Lower lobe of right lung (tissue), 2 donors: ENCODE measurements at regions not wholly inside any gene's neighbourhood (a gene's known extent, or its start where the extent isn't known, plus 50 kb on each side); places are given as distances from the start of the nearest gene placed in this dataset.

Experiments
- ATAC-seq, 2 donors: fragments of 200-7000 bp; cut with Tn5 transposase; one replicate each; pipeline ENCODE4 v1.9.1; 2020 to 2022; ENCODE audit warnings: mild to moderate bottlenecking in 2 of 2, moderate library complexity in 2 of 2
- DNase-seq: peaks from one replicate; pipeline ENCODE4 v3.0.0-alpha.2; 2020
- H3K27ac ChIP-seq: fragments of 200-600 bp; one replicate; pipeline ENCODE4 v1.8.0; 2022
- H3K27me3 ChIP-seq: fragments of 200-600 bp; one replicate; pipeline ENCODE4 v1.8.0; 2022; ENCODE audit warnings: low read depth
- H3K36me3 ChIP-seq: fragments of 200-600 bp; one replicate; pipeline ENCODE4 v1.8.0; 2022; ENCODE audit warnings: mild to moderate bottlenecking
- H3K4me1 ChIP-seq: fragments of 200-600 bp; one replicate; pipeline ENCODE4 v1.8.0; 2022
- H3K4me3 ChIP-seq: fragments of 200-600 bp; one replicate; pipeline ENCODE4 v1.8.0; 2022; ENCODE audit warnings: mild to moderate bottlenecking
- H3K9me3 ChIP-seq: fragments of 200-600 bp; one replicate; pipeline ENCODE4 v1.8.0; 2022
- intact Hi-C: fragments of 100-400 bp; cut with DNase I; formaldehyde crosslinking; loops from one replicate; pipeline ENCODE4 v1.11.0; 2022
- TF ChIP-seq, protein P1 (sequence below): fragments of 200-600 bp; IDR thresholded peaks from one replicate; pipeline ENCODE4 v1.8.0; 2022; ENCODE audit warnings: antibody characterized with exemption, mild to moderate bottlenecking
- donor health status: DM: no; HTN: yes; CAD: no; lungs with severe emphysema.

DNA sequence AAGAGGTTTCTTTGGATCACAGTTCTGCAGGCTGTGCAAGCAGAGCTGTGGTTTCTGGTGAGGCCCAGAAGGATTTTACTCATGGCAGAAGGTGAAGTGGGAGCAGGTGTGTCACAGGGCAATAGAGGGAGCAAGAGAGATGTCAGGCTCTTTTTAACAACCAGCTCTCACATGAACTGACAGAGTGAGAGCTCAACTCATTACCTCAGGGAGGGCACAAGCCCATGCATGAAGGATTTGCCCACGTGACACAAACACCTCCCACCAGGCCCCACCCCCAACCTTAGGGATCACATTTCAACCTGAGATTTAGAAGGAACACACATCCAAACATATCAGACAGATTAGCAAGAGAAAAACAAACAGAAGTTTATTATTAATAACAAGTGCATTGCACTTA lies 470.4 kb downstream of the GALC start:
- DNase-seq (no peak), ATAC-seq (no peak)
- TF ChIP-seq, protein P1, sequence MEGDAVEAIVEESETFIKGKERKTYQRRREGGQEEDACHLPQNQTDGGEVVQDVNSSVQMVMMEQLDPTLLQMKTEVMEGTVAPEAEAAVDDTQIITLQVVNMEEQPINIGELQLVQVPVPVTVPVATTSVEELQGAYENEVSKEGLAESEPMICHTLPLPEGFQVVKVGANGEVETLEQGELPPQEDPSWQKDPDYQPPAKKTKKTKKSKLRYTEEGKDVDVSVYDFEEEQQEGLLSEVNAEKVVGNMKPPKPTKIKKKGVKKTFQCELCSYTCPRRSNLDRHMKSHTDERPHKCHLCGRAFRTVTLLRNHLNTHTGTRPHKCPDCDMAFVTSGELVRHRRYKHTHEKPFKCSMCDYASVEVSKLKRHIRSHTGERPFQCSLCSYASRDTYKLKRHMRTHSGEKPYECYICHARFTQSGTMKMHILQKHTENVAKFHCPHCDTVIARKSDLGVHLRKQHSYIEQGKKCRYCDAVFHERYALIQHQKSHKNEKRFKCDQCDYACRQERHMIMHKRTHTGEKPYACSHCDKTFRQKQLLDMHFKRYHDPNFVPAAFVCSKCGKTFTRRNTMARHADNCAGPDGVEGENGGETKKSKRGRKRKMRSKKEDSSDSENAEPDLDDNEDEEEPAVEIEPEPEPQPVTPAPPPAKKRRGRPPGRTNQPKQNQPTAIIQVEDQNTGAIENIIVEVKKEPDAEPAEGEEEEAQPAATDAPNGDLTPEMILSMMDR: no peak
- Histone ChIP-seq H3K9me3 (no peaks in the 10 kb centered on the region), H3K36me3 (no peaks in the 10 kb centered on the region), H3K27ac (no peak overlapping the region), H3K4me1 (no peaks in the 10 kb centered on the region), H3K27me3 (no peaks in the 10 kb centered on the region), H3K4me3 (no peak overlapping the region)
- intact Hi-C loops: no loop called here

DNA sequence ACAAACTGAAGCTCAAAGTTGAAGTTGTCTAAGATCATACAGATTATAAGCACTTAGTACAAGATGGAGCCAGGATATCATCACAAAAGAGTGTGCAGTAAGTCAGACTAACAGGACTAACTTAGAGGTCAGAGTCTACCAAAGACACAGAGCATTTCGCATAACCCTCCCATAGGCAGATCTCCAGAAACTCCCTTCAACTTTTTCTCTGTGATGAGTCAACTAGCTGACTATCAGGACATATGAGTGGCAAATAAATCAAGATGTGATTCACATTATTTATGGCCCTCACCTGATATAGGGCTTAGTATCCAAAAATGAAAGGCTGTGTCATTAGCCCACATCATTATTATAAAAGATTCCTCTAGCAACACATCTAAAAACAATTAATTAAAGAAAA lies 484.6 kb downstream of the GALC start:
- no peaks in the 10 kb centered on the region for H3K36me3 ChIP-seq
- no peak overlapping the region for H3K27ac ChIP-seq
- no peaks in the 10 kb centered on the region for H3K9me3 ChIP-seq
- intact Hi-C loops: no loop called here
- no peak for ATAC-seq
- H3K27me3 ChIP-seq: no peaks in the 10 kb centered on the region
- no peaks in the 10 kb centered on the region for H3K4me1 ChIP-seq
- TF ChIP-seq, protein P1: no peak
- H3K4me3 ChIP-seq: no peak overlapping the region
- no peak for DNase-seq

DNA sequence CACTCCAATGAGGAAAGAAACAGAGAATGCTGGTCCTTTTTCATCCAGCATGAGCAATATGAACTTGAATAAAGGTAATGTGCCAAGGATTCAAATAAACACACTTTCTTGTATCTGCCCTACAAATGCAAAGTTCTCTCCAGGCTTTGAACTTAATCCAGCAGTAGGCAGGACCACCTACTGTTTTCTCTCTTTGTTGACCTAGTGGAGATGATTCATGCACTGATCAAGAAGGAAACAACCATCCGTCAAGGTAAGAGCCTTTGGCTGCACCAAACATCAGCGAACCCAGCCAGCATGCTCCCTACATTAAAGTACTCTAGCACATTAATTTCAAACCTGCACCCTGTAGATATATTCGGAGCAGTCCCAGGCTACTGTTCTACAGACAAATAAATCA lies 489.3 kb downstream of the GALC start:
- TF ChIP-seq, protein P1: no peak
- no peaks in the 10 kb centered on the region for H3K9me3 ChIP-seq
- no peak for ATAC-seq
- intact Hi-C loops: no loop called here
- no peaks in the 10 kb centered on the region for H3K36me3 ChIP-seq
- H3K4me1 ChIP-seq: no peaks in the 10 kb centered on the region
- no peaks in the 10 kb centered on the region for H3K27me3 ChIP-seq
- no peak overlapping the region for H3K27ac ChIP-seq
- no peak overlapping the region for H3K4me3 ChIP-seq
- no peak for DNase-seq

DNA sequence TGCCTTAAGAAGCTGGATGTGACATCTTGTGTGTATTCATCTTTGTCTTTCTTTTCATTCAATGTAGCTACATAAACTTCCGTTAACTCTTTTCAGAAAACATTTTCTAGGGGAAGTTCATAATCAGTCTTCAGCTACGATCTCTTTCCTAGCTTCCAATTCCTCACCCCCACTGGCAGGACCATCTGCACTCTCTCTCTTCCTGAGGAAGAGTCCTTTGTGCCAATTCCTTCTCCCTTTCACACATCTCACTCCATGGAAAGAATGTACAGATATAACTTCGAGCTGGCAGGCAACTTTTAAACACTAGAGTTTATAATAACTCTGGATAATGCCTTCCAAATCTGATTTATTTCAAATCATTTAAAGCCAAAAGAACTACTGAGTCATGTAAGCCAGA lies 495.7 kb downstream of the GALC start:
- Histone ChIP-seq H3K27me3 (no peaks in the 10 kb centered on the region), H3K9me3 (no peaks in the 10 kb centered on the region), H3K36me3 (no peaks in the 10 kb centered on the region), H3K4me3 (no peak overlapping the region), H3K4me1 (no peaks in the 10 kb centered on the region), H3K27ac (no peak overlapping the region)
- TF ChIP-seq, protein P1: no peak
- DNase-seq: no peak
- intact Hi-C loops: no loop called here
- no peak for ATAC-seq

DNA sequence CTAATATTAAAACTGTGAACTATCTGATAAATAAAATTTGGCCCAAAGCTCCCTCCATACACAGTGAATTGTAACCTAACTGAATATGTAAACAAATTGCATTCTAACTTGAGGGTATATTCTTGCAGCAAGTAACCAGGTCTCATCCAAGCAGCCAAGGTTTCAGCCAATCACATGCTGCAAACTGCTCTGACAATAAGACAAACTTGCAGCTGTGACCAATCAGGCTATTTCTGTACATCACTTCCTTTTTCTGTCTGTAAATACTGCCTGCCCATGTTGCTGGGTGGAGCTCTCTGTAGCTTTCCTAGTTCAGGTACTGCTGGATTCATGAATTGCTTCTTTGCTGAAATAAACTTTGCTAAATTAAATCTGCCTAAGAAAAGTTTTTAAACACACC lies 499.0 kb downstream of the GALC start:
- H3K27ac ChIP-seq: no peak overlapping the region
- no peaks in the 10 kb centered on the region for H3K36me3 ChIP-seq
- ATAC-seq: no peak
- H3K9me3 ChIP-seq: no peaks in the 10 kb centered on the region
- H3K27me3 ChIP-seq: no peaks in the 10 kb centered on the region
- no peak overlapping the region for H3K4me3 ChIP-seq
- no peak for DNase-seq
- intact Hi-C loops: no loop called here
- TF ChIP-seq, protein P1: no peak
- no peaks in the 10 kb centered on the region for H3K4me1 ChIP-seq

DNA sequence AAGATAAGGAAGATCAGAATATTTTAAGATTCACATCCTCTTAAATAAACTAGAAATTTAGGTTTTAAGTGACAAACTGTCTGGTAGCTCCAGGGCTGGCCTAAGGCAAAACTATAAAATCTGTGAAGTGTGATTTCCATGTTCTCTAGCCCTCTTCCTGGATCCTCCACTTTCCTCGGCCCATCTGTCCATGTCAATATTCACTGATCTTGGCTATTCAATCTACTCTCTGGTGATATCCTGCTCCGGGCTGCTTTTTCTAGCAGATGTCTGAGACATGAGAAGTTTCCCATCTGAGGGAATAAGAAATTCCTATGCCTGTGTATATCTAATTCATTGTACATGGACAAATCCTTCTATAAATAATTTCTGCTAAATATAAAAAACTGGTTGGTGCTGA lies 500.4 kb downstream of the GALC start:
- DNase-seq (no peak), ATAC-seq (no peak)
- Histone ChIP-seq H3K4me3 (no peak overlapping the region), H3K27ac (no peak overlapping the region), H3K36me3 (no peaks in the 10 kb centered on the region), H3K9me3 (no peaks in the 10 kb centered on the region), H3K4me1 (no peaks in the 10 kb centered on the region), H3K27me3 (no peaks in the 10 kb centered on the region)
- TF ChIP-seq, protein P1: no peak
- intact Hi-C loops: no loop called here
